Loucy (cell line): ENCODE measurements at regions not wholly inside any gene's neighbourhood (a gene's known extent, or its start where the extent isn't known, plus 50 kb on each side); places are given as distances from the start of the nearest gene placed in this dataset.

Source experiments
- H2AFZ ChIP-seq: fragments of 200-600 bp; sonication (generic); 2 replicates; pipeline ENCODE4 v1.6.0; 2016; ENCODE audit warnings: antibody characterized with exemption, mild to moderate bottlenecking, low read length, moderate library complexity
- H3F3A ChIP-seq: fragments of 200-600 bp; 2 replicates; pipeline ENCODE4 v1.6.0; 2016; ENCODE audit warnings: antibody characterized with exemption, low read depth, mild to moderate bottlenecking
- H3K27me3 ChIP-seq: fragments of 200-600 bp; sonication (generic); 2 replicates; pipeline ENCODE4 v1.6.1; 2014; ENCODE audit warnings: low read length, mild to moderate bottlenecking; ENCODE audit not compliant: insufficient read depth, poor library complexity, severe bottlenecking
- H3K36me3 ChIP-seq: fragments of 200-600 bp; sonication (generic); 2 replicates; pipeline ENCODE4 v1.6.1; 2016; ENCODE audit warnings: low read length; ENCODE audit not compliant: insufficient read depth
- H3K4me1 ChIP-seq: fragments of 200-600 bp; sonication (generic); 2 replicates; pipeline ENCODE4 v1.5.1; 2014; ENCODE audit warnings: low read length, mild to moderate bottlenecking; ENCODE audit not compliant: insufficient read depth, poor library complexity, severe bottlenecking
- H3K4me2 ChIP-seq: fragments of 200-600 bp; sonication (generic); 2 replicates; pipeline ENCODE4 v1.6.0; 2014; ENCODE audit warnings: antibody characterized with exemption, low read length, low read depth, mild to moderate bottlenecking; ENCODE audit not compliant: poor library complexity, severe bottlenecking
- H3K4me3 ChIP-seq: fragments of 200-600 bp; sonication (generic); 2 replicates; pipeline ENCODE4 v1.5.1; 2014; ENCODE audit warnings: low read length, mild to moderate bottlenecking, mixed read lengths; ENCODE audit not compliant: poor library complexity, severe bottlenecking
- H3K79me2 ChIP-seq: fragments of 200-600 bp; sonication (generic); 2 replicates; pipeline ENCODE4 v1.6.1; 2014; ENCODE audit warnings: low read length; ENCODE audit not compliant: insufficient read depth
- H3K9ac ChIP-seq: fragments of 200-600 bp; sonication (generic); 2 replicates; pipeline ENCODE4 v1.6.0; 2014; ENCODE audit warnings: mild to moderate bottlenecking, low read depth, low read length, moderate library complexity; ENCODE audit not compliant: poor library complexity, severe bottlenecking
- H3K9me2 ChIP-seq: fragments of 200-600 bp; sonication (generic); replicated peaks from 2 replicates; pipeline ENCODE4 v1.6.1; 2016; ENCODE audit warnings: low read depth, low read length, mixed read lengths
- H3K9me3 ChIP-seq: fragments of 200-600 bp; sonication (generic); 2 replicates; pipeline ENCODE4 v1.6.1; 2014; ENCODE audit warnings: mild to moderate bottlenecking, antibody characterized with exemption, low read length, low read depth; ENCODE audit not compliant: insufficient read depth
- H4K20me1 ChIP-seq: fragments of 200-600 bp; sonication (generic); 2 replicates; pipeline ENCODE4 v1.6.0; 2014; ENCODE audit warnings: antibody characterized with exemption, low read length, mild to moderate bottlenecking; ENCODE audit not compliant: insufficient read depth, poor library complexity, severe bottlenecking
- EZH2phosphoT487 ChIP-seq: fragments of 200-600 bp; IDR thresholded peaks from 2 replicates; pipeline ENCODE4 v1.6.1; 2018; ENCODE audit warnings: antibody characterized with exemption, mild to moderate bottlenecking, moderate library complexity, borderline replicate concordance
- TF ChIP-seq, protein P1 (sequence below): fragments of 200-600 bp; sonication (generic); conservative IDR thresholded peaks from 2 replicates; pipeline ENCODE4 v1.5.1; 2014; ENCODE audit warnings: mild to moderate bottlenecking, antibody characterized with exemption, low read length

DNA sequence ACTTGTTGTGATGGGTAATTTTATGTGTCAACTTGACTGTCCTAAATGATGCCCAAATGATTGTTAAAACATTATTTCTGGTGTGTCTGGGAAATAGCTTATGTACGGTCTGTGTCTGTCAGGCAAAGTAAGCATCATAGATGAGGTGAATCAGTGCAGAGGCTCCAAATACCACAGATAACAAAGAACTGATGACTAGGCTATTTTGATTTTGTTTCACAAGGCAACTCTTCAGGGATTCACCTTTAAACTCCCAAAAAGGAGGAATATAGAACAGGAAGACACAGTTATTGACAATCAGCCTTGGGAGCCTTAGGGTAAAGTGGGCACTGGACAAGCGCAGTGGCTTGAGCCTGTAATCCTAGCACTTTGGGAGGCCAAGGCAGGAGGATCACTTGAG, 290.7 kb downstream of the PCDH10 start:
- H3K9me2 ChIP-seq: no peaks in the 10 kb centered on the region
- TF ChIP-seq, protein P1, sequence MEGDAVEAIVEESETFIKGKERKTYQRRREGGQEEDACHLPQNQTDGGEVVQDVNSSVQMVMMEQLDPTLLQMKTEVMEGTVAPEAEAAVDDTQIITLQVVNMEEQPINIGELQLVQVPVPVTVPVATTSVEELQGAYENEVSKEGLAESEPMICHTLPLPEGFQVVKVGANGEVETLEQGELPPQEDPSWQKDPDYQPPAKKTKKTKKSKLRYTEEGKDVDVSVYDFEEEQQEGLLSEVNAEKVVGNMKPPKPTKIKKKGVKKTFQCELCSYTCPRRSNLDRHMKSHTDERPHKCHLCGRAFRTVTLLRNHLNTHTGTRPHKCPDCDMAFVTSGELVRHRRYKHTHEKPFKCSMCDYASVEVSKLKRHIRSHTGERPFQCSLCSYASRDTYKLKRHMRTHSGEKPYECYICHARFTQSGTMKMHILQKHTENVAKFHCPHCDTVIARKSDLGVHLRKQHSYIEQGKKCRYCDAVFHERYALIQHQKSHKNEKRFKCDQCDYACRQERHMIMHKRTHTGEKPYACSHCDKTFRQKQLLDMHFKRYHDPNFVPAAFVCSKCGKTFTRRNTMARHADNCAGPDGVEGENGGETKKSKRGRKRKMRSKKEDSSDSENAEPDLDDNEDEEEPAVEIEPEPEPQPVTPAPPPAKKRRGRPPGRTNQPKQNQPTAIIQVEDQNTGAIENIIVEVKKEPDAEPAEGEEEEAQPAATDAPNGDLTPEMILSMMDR: no peak
- no peak for TF ChIP-seq EZH2phosphoT487
- no peak overlapping the region for H3K9ac ChIP-seq
- no peaks in the 10 kb centered on the region for H3K79me2 ChIP-seq
- no peaks in the 10 kb centered on the region for H3F3A ChIP-seq
- no peak overlapping the region for H2AFZ ChIP-seq
- no peaks in the 10 kb centered on the region for H4K20me1 ChIP-seq
- H3K4me2 ChIP-seq: no peak overlapping the region
- peaks cover 2% of the 10 kb centered on the region for H3K4me1 ChIP-seq
- no peaks in the 10 kb centered on the region for H3K36me3 ChIP-seq
- H3K27me3 ChIP-seq: no peaks in the 10 kb centered on the region
- H3K9me3 ChIP-seq: no peaks in the 10 kb centered on the region
- H3K4me3 ChIP-seq: no peak overlapping the region

DNA sequence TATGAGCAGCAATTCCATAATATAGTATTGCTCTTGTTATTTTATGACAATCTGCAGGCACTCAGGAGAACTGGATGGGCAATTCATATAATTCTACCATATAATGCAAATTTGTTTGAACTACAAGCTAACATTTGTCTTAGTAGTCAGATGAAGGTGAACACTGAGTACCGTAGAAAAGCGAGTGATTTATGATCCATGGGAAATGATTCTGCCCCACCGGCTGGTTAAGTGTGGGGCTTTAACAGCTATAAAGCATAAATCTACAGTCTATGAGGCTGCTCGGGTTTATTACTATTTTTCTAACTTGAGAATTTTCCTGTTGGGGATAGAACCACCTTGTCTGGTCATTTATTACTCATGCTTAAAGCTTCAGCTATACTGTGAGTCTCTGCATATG, 275.5 kb downstream of the PCDH10 start:
- H3K36me3 ChIP-seq: no peaks in the 10 kb centered on the region
- H3K9ac ChIP-seq: no peak overlapping the region
- no peaks in the 10 kb centered on the region for H3K4me1 ChIP-seq
- H2AFZ ChIP-seq: no peak overlapping the region
- no peaks in the 10 kb centered on the region for H3K79me2 ChIP-seq
- TF ChIP-seq EZH2phosphoT487: no peak
- H3K4me2 ChIP-seq: no peak overlapping the region
- H3F3A ChIP-seq: no peaks in the 10 kb centered on the region
- H3K9me3 ChIP-seq: no peaks in the 10 kb centered on the region
- no peaks in the 10 kb centered on the region for H3K9me2 ChIP-seq
- no peak overlapping the region for H3K4me3 ChIP-seq
- H3K27me3 ChIP-seq: no peaks in the 10 kb centered on the region
- no peaks in the 10 kb centered on the region for H4K20me1 ChIP-seq

- no peaks in the 10 kb centered on the region for H3K79me2 ChIP-seq
- no peak overlapping the region for H3K4me2 ChIP-seq
- no peaks in the 10 kb centered on the region for H3K4me1 ChIP-seq
- H3K4me3 ChIP-seq: no peak overlapping the region
- no peaks in the 10 kb centered on the region for H3F3A ChIP-seq
- TF ChIP-seq, protein P1: no peak
- TF ChIP-seq EZH2phosphoT487: no peak
- H3K27me3 ChIP-seq: no peaks in the 10 kb centered on the region
- H3K36me3 ChIP-seq: no peaks in the 10 kb centered on the region
- no peaks in the 10 kb centered on the region for H4K20me1 ChIP-seq
- no peak overlapping the region for H3K9ac ChIP-seq
- H3K9me2 ChIP-seq: no peaks in the 10 kb centered on the region
- no peaks in the 10 kb centered on the region for H3K9me3 ChIP-seq
- H2AFZ ChIP-seq: no peak overlapping the region
These were observed 254.8 kb downstream of the PCDH10 start for GRCh38 chr4:133403913-133404312.

DNA sequence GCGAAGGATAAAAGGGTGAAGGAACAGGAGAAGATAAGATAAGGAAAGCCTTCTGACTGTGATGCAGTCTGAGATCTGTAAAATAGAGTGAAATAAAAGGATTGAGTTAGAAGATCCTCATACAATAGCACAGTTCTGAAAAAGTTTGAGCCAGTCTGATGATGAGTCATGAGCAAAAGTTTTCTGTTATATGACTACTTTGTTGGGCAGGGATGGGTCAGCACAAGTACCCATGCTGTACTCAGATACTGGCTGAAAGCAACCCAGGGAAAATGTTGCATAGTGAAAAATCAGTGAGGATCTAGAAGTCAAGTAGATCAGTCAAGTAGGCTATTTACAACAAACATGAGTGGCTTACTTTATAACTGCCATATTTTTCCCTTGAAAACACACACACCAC, 253.5 kb downstream of the PCDH10 start:
- Histone ChIP-seq H3K27me3 (no peaks in the 10 kb centered on the region), H3K36me3 (no peaks in the 10 kb centered on the region), H3F3A (no peaks in the 10 kb centered on the region), H3K9me3 (no peaks in the 10 kb centered on the region), H3K9me2 (no peaks in the 10 kb centered on the region), H3K4me2 (no peak overlapping the region), H3K4me1 (no peaks in the 10 kb centered on the region), H3K9ac (no peak overlapping the region), H3K79me2 (no peaks in the 10 kb centered on the region), H4K20me1 (no peaks in the 10 kb centered on the region), H3K4me3 (no peak overlapping the region), H2AFZ (no peak overlapping the region)
- TF ChIP-seq, protein P1: no peak
- no peak for TF ChIP-seq EZH2phosphoT487
